Vagina (tissue), 2 donors: ENCODE measurements at regions not wholly inside any gene's neighbourhood (a gene's known extent, or its start where the extent isn't known, plus 50 kb on each side); places are given as distances from the start of the nearest gene placed in this dataset.

ENCODE experiments used
- DNase-seq, 2 donors: peaks; one replicate each; pipeline ENCODE4 v3.0.0-alpha.2; 2017; ENCODE audit errors: extremely low spot score in 2 of 2
- H3K27ac ChIP-seq: fragments of 200-600 bp; sonication (generic); one replicate; pipeline ENCODE4 v1.5.1; 2019
- H3K27me3 ChIP-seq: fragments of 200-600 bp; sonication (generic); one replicate; pipeline ENCODE4 v1.5.1; 2019
- H3K36me3 ChIP-seq, 2 donors: fragments of 200-600 bp; sonication (generic); one replicate each; pipeline ENCODE4 v1.5.1; 2017 to 2019
- H3K4me1 ChIP-seq: fragments of 200-600 bp; sonication (generic); one replicate; pipeline ENCODE4 v1.5.1; 2019
- H3K4me3 ChIP-seq, 2 donors: fragments of 200-600 bp; sonication (generic); 1 replicate in 1 of 2; 2 replicates in 1 of 2; pipeline ENCODE4 v1.5.1; 2016 to 2019
- H3K9me3 ChIP-seq: fragments of 200-600 bp; sonication (generic); one replicate; pipeline ENCODE4 v1.5.1; 2019
- POLR2A ChIP-seq, 2 donors: fragments of 450-650 bp; IDR thresholded peaks; one replicate each; pipeline ENCODE4 v1.6.1; 2017; ENCODE audit warnings: antibody characterized with exemption in 2 of 2, mild to moderate bottlenecking in 2 of 2, moderate library complexity in 2 of 2
- POLR2AphosphoS5 ChIP-seq, 2 donors: sonication (generic); formaldehyde crosslinking; IDR thresholded peaks; one replicate each; pipeline ENCODE4 v1.9.0; 2017; ENCODE audit warnings: antibody characterized with exemption in 2 of 2, mild to moderate bottlenecking in 2 of 2, low read depth in 1 of 2; ENCODE audit not compliant: insufficient read depth in 1 of 2
- intact Hi-C: fragments of 100-400 bp; cut with DNase I; formaldehyde crosslinking; loops from one replicate; pipeline ENCODE4 v1.15.1; 2023
- TF ChIP-seq, protein P1 (sequence below), 3 experiments: fragments of 450-650 bp in 2 of 3; fragments of 200-600 bp in 1 of 3; sonication (generic) in 1 of 3; IDR thresholded peaks; one replicate each; pipeline ENCODE4 v1.5.1; 2017 to 2019; ENCODE audit warnings: antibody characterized with exemption in 3 of 3, mild to moderate bottlenecking in 2 of 3, moderate library complexity in 2 of 3

DNA sequence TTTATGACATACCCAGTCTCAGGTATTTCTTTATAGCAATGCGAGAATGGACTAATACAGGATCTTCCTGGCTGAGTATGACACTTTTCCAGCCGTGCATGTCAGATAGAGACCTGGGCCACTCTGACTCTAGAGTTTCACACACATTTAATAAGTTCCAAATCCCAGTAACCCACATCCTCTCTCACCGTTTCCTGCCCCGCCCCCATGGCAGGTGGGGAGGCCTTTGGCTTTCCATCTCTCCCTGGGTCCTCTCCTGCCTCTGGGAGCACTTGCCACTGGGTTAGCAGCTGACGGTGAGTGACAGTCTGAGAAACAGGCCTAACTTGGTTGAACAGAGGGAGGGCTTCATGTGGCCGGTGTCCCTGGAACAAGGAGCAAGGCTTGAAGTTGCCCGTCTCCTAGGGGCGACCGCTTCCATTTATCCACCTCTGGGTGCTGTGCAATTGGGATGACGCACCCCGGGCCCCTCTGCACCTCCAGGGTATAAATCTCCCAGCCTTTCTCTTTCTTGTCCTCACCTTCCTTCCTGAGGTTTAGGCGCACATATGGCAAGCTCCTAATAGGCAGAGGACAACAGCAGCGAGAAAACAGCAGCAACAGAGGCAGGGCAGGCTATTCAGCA lies 152.7 kb upstream of the HDAC4 start:
- Histone ChIP-seq H3K27me3 (no peaks in the 10 kb centered on the region), H3K9me3 (no peaks in the 10 kb centered on the region), H3K4me1 (no peaks in the 10 kb centered on the region), H3K4me3 (no peak overlapping the region), H3K27ac (no peak overlapping the region), H3K36me3 (no peaks in the 10 kb centered on the region)
- intact Hi-C loops = no loop called here
- TF ChIP-seq POLR2A (IDR thresholded peaks at IDR 0.05) (no peak), POLR2AphosphoS5 (IDR thresholded peaks at IDR 0.05; ENCODE audit: insufficient read depth in 1 of 2, low read depth in 1 of 2) (no peak)
- TF ChIP-seq, protein P1, sequence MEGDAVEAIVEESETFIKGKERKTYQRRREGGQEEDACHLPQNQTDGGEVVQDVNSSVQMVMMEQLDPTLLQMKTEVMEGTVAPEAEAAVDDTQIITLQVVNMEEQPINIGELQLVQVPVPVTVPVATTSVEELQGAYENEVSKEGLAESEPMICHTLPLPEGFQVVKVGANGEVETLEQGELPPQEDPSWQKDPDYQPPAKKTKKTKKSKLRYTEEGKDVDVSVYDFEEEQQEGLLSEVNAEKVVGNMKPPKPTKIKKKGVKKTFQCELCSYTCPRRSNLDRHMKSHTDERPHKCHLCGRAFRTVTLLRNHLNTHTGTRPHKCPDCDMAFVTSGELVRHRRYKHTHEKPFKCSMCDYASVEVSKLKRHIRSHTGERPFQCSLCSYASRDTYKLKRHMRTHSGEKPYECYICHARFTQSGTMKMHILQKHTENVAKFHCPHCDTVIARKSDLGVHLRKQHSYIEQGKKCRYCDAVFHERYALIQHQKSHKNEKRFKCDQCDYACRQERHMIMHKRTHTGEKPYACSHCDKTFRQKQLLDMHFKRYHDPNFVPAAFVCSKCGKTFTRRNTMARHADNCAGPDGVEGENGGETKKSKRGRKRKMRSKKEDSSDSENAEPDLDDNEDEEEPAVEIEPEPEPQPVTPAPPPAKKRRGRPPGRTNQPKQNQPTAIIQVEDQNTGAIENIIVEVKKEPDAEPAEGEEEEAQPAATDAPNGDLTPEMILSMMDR (IDR thresholded peaks at IDR 0.05) = no peak
- no peak for DNase-seq

DNA sequence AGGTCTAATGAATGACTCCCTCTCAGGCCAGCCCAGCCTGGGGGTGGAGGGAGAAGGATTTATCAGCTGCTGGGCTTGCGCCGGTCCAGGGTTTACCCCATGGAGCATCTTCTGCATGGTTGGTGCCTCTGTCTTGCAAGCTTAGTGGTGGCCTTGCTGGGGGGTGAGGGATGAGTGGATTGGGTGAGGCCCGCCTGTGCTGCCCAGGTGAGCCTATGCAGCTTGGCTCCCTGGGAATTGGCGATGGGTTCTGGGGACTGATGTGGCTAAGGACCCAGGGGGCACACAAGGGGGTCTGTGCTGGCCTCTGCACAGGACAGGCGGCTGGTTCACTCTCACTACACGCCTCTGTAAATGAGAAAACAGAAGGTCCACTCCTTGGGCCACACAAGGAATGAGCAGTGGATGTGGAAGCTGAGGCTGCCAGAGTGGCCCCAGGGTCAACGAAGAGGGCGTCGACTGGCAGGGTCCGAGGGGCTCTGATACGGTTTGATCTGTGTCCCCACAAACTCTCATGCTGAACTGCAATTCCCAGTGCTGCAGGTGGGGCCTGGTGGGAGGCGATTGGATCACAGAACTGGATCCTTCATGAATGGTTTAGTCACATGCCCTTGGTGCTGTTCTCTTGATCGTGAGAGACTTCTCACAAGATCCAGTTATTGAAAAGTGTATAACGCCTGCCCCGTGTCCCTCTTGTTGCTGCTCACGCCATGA lies 151.6 kb upstream of the HDAC4 start:
- no peaks in the 10 kb centered on the region for H3K4me1 ChIP-seq
- H3K27me3 ChIP-seq = no peaks in the 10 kb centered on the region
- no peak for DNase-seq
- no peak overlapping the region for H3K4me3 ChIP-seq
- no peaks in the 10 kb centered on the region for H3K9me3 ChIP-seq
- intact Hi-C loops = no loop called here
- H3K27ac ChIP-seq = no peak overlapping the region
- H3K36me3 ChIP-seq = no peaks in the 10 kb centered on the region
- TF ChIP-seq, protein P1 (IDR thresholded peaks at IDR 0.05) = no peak
- no peak for TF ChIP-seq POLR2A (IDR thresholded peaks at IDR 0.05)
- no peak for TF ChIP-seq POLR2AphosphoS5 (IDR thresholded peaks at IDR 0.05; ENCODE audit: insufficient read depth in 1 of 2, low read depth in 1 of 2)

GRCh38 chr2:239551206-239551605 lies 150.4 kb upstream of the HDAC4 start:
- Histone ChIP-seq H3K4me3 (no peak overlapping the region), H3K4me1 (no peaks in the 10 kb centered on the region), H3K27me3 (no peaks in the 10 kb centered on the region), H3K9me3 (no peaks in the 10 kb centered on the region), H3K27ac (no peak overlapping the region), H3K36me3 (no peaks in the 10 kb centered on the region)
- intact Hi-C loops = no loop called here
- no peak for DNase-seq
- TF ChIP-seq POLR2AphosphoS5 (IDR thresholded peaks at IDR 0.05; ENCODE audit: insufficient read depth in 1 of 2, low read depth in 1 of 2) = no peak
- TF ChIP-seq, protein P1 (IDR thresholded peaks at IDR 0.05) = no peak
- TF ChIP-seq POLR2A (IDR thresholded peaks at IDR 0.05) = no peak

GRCh38 chr2:239550357-239550756 lies 149.5 kb upstream of the HDAC4 start:
- intact Hi-C loops = no loop called here
- H3K36me3 ChIP-seq = no peaks in the 10 kb centered on the region
- H3K4me3 ChIP-seq = no peak overlapping the region
- DNase-seq = no peak
- no peaks in the 10 kb centered on the region for H3K4me1 ChIP-seq
- TF ChIP-seq POLR2A (IDR thresholded peaks at IDR 0.05) = no peak
- TF ChIP-seq, protein P1 (IDR thresholded peaks at IDR 0.05) = no peak
- no peak for TF ChIP-seq POLR2AphosphoS5 (IDR thresholded peaks at IDR 0.05; ENCODE audit: insufficient read depth in 1 of 2, low read depth in 1 of 2)
- H3K27me3 ChIP-seq = no peaks in the 10 kb centered on the region
- no peak overlapping the region for H3K27ac ChIP-seq
- no peaks in the 10 kb centered on the region for H3K9me3 ChIP-seq

GRCh38 chr2:239549711-239550255 lies 149.0 kb upstream of the HDAC4 start:
- intact Hi-C loops = no loop called here

More at GRCh38 chr2:239549711-239550255, 149.0 kb upstream of the HDAC4 start:
- TF ChIP-seq, protein P1 (IDR thresholded peaks at IDR 0.05) = no peak
- TF ChIP-seq POLR2AphosphoS5 (IDR thresholded peaks at IDR 0.05; ENCODE audit: insufficient read depth in 1 of 2, low read depth in 1 of 2) (no peak), POLR2A (IDR thresholded peaks at IDR 0.05) (no peak)
- Histone ChIP-seq H3K4me3 (no peak overlapping the region), H3K36me3 (no peaks in the 10 kb centered on the region), H3K9me3 (no peaks in the 10 kb centered on the region), H3K27me3 (no peaks in the 10 kb centered on the region), H3K27ac (no peak overlapping the region), H3K4me1 (peaks cover 2% of the 10 kb centered on the region)
- no peak for DNase-seq
